ENCODE measurements at regions not wholly inside any gene's neighbourhood (a gene's known extent, or its start where the extent isn't known, plus 50 kb on each side); places are given as distances from the start of the nearest gene placed in this dataset.

DNA sequence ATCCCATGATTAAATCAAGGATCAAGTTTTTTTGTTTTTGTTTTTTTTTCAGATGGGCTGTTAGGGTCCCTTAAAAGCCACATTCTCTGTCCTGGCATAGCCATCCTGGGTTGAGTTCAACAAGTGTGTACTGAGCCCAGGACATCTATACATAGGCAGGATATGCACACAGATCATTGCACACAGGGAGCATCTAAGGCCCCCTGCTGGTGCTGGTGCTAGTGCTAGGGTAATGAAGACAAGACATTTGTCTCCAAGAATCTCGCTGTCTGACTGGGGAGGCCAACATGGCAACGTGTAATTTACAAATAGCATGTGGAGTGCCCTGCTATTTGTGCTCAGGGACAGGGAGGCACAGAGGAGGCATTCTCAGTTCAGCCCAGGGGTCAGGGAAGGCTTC is 124.5 kb downstream of the VAPA start:
- TF ChIP-seq CTCF (IDR thresholded peaks at IDR 0.05; ENCODE audit: poor library complexity, severe bottlenecking) (no peak), SMC3 (conservative IDR thresholded peaks at IDR 0.05; ENCODE audit: poor library complexity) (no peak), RAD21 (conservative IDR thresholded peaks at IDR 0.05) (no peak), POLR2AphosphoS5 (IDR thresholded peaks at IDR 0.05) (no peak), EZH2 (IDR thresholded peaks at IDR 0.05; ENCODE audit: borderline replicate concordance, insufficient read depth, low read length, poor library complexity, severe bottlenecking) (no peak)
